ENCODE measurements at regions not wholly inside any gene's neighbourhood (a gene's known extent, or its start where the extent isn't known, plus 50 kb on each side); places are given as distances from the start of the nearest gene placed in this dataset.

DNA sequence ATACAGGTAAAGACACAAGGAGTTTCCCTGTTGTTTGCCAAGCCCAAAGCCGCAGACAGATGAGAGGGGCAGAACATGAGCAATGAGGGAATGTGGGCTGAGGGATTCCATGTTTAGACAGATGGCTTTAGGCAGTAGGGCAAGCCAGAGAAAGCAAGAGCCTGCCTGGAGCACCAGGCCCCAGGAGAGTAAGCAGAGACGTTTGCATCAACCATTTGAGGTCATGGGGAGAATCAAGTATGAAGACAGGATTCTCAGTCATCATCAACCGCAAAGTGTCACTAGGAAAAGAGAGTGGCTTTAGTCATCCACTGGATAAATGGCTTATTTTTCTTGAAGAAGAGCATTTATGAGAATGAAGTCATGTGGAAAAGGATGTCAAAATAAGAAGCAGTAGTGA, 184.7 kb downstream of the COG6 start:
- Histone ChIP-seq H2AFZ (no peak overlapping the region), H3K27me3 (no peaks in the 10 kb centered on the region), H3K36me3 (replicated peaks; ENCODE audit: insufficient read depth, low read depth) (no peaks in the 10 kb centered on the region), H3K4me2 (no peak overlapping the region), H3K4me1 (ENCODE audit: insufficient read depth) (no peaks in the 10 kb centered on the region), H3K4me3 (no peak overlapping the region), H3K9me2 (replicated peaks; ENCODE audit: insufficient read depth) (no peaks in the 10 kb centered on the region), H3K79me2 (no peaks in the 10 kb centered on the region), H4K20me1 (ENCODE audit: insufficient read depth, poor library complexity, severe bottlenecking) (no peaks in the 10 kb centered on the region), H3K27ac (no peak overlapping the region), H3K9me3 (ENCODE audit: low read depth) (no peaks in the 10 kb centered on the region)
- no peak for DNase-seq (ENCODE audit: low spot score)
- WGBS (ENCODE audit: low lambda C conversion rate, missing lambda C conversion rate): 86% methylated on average over 3 of the region's 3 CpGs
- TF ChIP-seq EZH2 (IDR thresholded peaks at IDR 0.05; ENCODE audit: borderline replicate concordance) (no peak), EZH2phosphoT487 (IDR thresholded peaks at IDR 0.05; ENCODE audit: low read depth, severe bottlenecking, unreplicated experiment) (no peak)
- TF ChIP-seq, protein P1, sequence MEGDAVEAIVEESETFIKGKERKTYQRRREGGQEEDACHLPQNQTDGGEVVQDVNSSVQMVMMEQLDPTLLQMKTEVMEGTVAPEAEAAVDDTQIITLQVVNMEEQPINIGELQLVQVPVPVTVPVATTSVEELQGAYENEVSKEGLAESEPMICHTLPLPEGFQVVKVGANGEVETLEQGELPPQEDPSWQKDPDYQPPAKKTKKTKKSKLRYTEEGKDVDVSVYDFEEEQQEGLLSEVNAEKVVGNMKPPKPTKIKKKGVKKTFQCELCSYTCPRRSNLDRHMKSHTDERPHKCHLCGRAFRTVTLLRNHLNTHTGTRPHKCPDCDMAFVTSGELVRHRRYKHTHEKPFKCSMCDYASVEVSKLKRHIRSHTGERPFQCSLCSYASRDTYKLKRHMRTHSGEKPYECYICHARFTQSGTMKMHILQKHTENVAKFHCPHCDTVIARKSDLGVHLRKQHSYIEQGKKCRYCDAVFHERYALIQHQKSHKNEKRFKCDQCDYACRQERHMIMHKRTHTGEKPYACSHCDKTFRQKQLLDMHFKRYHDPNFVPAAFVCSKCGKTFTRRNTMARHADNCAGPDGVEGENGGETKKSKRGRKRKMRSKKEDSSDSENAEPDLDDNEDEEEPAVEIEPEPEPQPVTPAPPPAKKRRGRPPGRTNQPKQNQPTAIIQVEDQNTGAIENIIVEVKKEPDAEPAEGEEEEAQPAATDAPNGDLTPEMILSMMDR (IDR thresholded peaks at IDR 0.05; ENCODE audit: poor library complexity): no peak

DNA sequence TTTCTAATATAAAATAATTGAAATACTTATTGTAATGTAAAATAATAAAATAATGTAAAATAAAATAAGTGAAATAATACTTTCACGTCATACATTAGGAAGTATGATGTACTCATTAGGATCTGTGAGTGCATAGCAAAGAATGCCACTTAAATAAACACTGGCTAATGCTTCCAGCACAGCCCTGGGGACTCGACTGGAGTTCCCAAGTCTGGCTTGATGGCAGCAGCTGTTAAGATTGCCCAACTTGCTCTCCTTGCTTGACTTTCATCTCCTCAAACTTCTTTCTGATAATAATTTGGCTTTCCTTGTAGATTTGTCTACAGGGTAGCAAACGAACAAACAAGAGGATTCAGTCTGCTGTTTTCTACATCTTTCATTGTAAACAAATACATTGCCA, 191.9 kb downstream of the COG6 start:
- H3K79me2 ChIP-seq: no peaks in the 10 kb centered on the region
- 75% methylated on average over 3 of the region's 3 CpGs for WGBS (ENCODE audit: low lambda C conversion rate, missing lambda C conversion rate)
- no peak overlapping the region for H3K27ac ChIP-seq
- no peaks in the 10 kb centered on the region for H3K27me3 ChIP-seq
- no peak for DNase-seq (ENCODE audit: low spot score)
- no peaks in the 10 kb centered on the region for H3K36me3 ChIP-seq (replicated peaks; ENCODE audit: insufficient read depth, low read depth)
- no peak for TF ChIP-seq EZH2 (IDR thresholded peaks at IDR 0.05; ENCODE audit: borderline replicate concordance)
- TF ChIP-seq, protein P1 (IDR thresholded peaks at IDR 0.05; ENCODE audit: poor library complexity): no peak
- no peak overlapping the region for H3K4me3 ChIP-seq
- H2AFZ ChIP-seq: no peak overlapping the region
- no peaks in the 10 kb centered on the region for H3K9me3 ChIP-seq (ENCODE audit: low read depth)
- no peaks in the 10 kb centered on the region for H3K9me2 ChIP-seq (replicated peaks; ENCODE audit: insufficient read depth)
- H3K4me2 ChIP-seq: no peak overlapping the region
- H3K4me1 ChIP-seq (ENCODE audit: insufficient read depth): no peaks in the 10 kb centered on the region
- no peaks in the 10 kb centered on the region for H4K20me1 ChIP-seq (ENCODE audit: insufficient read depth, poor library complexity, severe bottlenecking)

DNA sequence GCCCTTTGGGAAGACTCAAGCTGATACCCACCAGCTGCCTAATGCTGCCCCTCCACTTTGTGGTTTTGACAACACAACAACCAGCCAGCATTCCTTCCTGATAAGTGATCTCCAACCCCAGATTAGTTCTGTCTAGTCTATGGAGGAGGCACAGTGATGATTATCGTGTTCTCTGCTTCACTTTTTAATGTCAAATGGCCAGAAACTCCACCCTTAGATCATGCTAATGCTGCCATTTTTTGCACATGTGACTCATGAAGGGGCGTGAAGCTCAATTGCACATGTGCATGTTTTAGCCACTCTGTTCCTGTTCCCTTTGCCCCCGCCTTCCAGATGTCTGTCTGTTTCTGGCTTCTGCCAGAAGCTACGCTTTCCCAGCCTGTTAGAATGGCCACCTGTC, 199.8 kb downstream of the COG6 start:
- Histone ChIP-seq H3K79me2 (no peaks in the 10 kb centered on the region), H3K27ac (no peak overlapping the region), H3K4me3 (no peak overlapping the region), H4K20me1 (ENCODE audit: insufficient read depth, poor library complexity, severe bottlenecking) (no peaks in the 10 kb centered on the region), H3K27me3 (no peaks in the 10 kb centered on the region), H2AFZ (no peak overlapping the region), H3K36me3 (replicated peaks; ENCODE audit: insufficient read depth, low read depth) (no peaks in the 10 kb centered on the region), H3K4me2 (no peak overlapping the region), H3K9me3 (ENCODE audit: low read depth) (no peaks in the 10 kb centered on the region), H3K9me2 (replicated peaks; ENCODE audit: insufficient read depth) (no peaks in the 10 kb centered on the region), H3K4me1 (ENCODE audit: insufficient read depth) (no peaks in the 10 kb centered on the region)
- no peak for DNase-seq (ENCODE audit: low spot score)
- TF ChIP-seq, protein P1 (IDR thresholded peaks at IDR 0.05; ENCODE audit: poor library complexity): no peak
- TF ChIP-seq EZH2 (IDR thresholded peaks at IDR 0.05; ENCODE audit: borderline replicate concordance) (no peak), EZH2phosphoT487 (IDR thresholded peaks at IDR 0.05; ENCODE audit: low read depth, severe bottlenecking, unreplicated experiment) (no peak)
- WGBS (ENCODE audit: low lambda C conversion rate, missing lambda C conversion rate): 61% methylated on average over 4 of the region's 4 CpGs

DNA sequence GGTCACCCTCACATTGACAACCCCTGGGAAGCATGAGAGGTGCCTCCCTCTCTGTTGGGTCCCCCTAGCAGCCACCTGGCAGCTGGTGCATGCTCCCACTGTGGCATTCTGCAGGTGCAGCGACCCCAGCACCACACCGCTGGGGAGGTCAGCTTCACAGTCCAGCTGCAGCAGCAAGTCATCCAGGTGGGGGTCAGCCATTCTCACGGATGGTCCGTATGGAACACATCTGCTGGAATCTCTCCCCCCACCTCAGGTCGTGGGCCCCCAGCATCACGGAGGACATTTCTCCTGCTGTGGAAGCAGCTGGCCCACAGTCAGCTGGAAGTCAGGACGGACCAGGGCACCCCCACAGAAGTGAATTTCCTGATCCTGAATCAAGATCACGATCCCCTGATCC, 201.3 kb downstream of the COG6 start:
- H3K36me3 ChIP-seq (replicated peaks; ENCODE audit: insufficient read depth, low read depth): no peaks in the 10 kb centered on the region
- no peak for TF ChIP-seq EZH2phosphoT487 (IDR thresholded peaks at IDR 0.05; ENCODE audit: low read depth, severe bottlenecking, unreplicated experiment)
- TF ChIP-seq EZH2 (IDR thresholded peaks at IDR 0.05; ENCODE audit: borderline replicate concordance): no peak
- TF ChIP-seq, protein P1 (IDR thresholded peaks at IDR 0.05; ENCODE audit: poor library complexity): no peak
- H4K20me1 ChIP-seq (ENCODE audit: insufficient read depth, poor library complexity, severe bottlenecking): no peaks in the 10 kb centered on the region
- H3K4me3 ChIP-seq: no peak overlapping the region
- no peaks in the 10 kb centered on the region for H3K9me3 ChIP-seq (ENCODE audit: low read depth)
- WGBS (ENCODE audit: low lambda C conversion rate, missing lambda C conversion rate): 86% methylated on average over 8 of the region's 8 CpGs
- H3K79me2 ChIP-seq: no peaks in the 10 kb centered on the region
- no peak overlapping the region for H3K4me2 ChIP-seq
- no peaks in the 10 kb centered on the region for H3K27me3 ChIP-seq
- no peaks in the 10 kb centered on the region for H3K4me1 ChIP-seq (ENCODE audit: insufficient read depth)
- no peaks in the 10 kb centered on the region for H3K9me2 ChIP-seq (replicated peaks; ENCODE audit: insufficient read depth)
- no peak for DNase-seq (ENCODE audit: low spot score)
- no peak overlapping the region for H3K27ac ChIP-seq
- H2AFZ ChIP-seq: no peak overlapping the region
